HG02970 (cell line): ENCODE measurements at regions not wholly inside any gene's neighbourhood (a gene's known extent, or its start where the extent isn't known, plus 50 kb on each side); places are given as distances from the start of the nearest gene placed in this dataset.

Experiments
- ATAC-seq: cut with Tn5 transposase; IDR thresholded peaks from one replicate; pipeline ENCODE4 v1.9.1; 2021; ENCODE audit warnings: mild to moderate bottlenecking, moderate library complexity, moderate number of reproducible peaks; ENCODE audit not compliant: unreplicated experiment, low FRiP score

DNA sequence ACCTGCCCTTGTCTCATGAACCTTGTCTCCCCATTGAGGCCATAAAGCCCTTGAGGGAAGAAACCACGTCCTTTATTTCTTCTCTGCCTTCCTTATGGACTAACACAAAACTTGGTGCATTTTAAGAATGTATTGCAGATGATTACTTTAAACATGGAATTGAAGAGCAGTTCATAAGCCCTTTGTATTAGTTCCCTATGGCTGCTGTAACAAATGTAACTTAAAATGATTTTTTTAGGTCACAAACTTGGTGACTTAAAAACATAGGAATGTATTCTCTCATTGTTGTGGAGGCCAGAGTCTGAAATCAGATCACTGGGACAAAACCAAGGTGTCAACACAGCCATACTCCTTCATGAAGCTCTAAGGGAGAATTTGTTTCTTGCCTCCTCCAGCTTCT lies 185.5 kb downstream of the PHLDA1 start:
- no peak for ATAC-seq

DNA sequence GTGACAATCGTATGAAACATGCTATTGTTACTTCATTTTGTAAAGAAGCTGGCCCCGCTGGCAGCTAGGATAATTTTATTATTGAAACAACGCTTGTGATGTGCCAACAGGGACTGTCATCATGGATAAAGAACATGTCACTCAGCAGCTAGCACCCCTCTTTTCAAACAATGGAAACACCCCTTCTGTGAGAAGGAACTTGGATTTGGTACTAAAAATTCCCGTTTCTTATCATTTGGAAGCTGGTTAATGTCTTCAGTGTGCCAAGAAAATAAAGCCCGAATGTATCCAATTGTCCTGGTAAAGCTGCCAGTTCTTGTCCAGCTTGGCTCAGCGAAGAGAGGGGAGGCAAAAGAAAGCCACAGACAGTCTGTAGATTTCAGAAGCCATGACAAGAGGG lies 186.6 kb downstream of the PHLDA1 start:
- ATAC-seq, result no peak

DNA sequence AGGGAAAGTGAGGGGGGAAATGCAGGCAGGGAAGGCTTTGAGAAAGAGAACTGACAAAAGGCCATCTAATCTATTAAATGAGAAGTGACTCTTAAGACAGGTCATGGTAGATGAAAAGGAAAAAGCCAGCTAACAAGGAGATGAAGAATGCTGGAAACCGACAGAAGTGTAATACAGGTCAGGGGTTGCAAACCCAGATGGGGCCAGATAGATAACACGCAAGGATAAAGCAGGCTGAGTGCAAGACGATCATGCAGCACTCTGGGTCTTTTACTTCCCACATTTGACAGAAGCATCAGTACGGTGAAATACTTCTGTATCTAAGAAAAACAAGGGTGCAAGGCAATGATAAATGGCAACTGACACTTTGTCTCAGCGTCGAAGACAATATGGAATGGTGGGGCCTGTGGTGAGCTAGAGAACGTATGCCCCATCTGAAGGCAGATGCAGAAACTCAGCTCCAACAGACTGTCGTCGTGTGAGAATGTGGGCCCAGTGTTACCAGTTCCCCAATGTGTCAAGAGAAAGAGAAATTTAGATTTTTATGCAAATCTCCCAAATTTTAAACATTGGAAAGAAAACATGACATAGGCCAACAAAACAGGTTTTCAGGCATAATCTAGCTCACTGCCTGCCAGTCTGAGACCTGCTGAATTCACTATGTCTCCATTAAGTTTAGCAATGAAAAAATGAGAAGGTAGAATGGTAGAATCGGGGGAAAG lies 187.4 kb downstream of the PHLDA1 start:
- ATAC-seq, result no peak

DNA sequence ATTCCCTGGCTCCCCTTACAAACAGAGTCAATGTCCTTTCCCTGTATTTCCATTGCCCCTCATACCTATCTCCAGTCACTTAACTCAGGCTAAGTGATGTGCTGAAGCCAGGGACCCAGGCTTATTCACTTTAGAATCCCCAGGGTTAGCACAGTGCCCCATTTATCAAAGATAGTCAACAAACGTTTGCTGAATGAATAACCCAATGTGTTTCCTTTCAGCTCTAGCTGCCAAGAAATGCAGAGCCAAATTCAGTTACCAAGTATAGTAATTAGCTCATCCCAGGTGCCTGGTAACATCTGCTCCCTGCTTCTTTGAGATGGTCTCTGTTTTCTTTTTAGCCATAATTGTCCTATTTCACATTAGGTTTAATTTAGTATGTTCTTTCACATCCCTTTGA lies 189.5 kb downstream of the PHLDA1 start:
- no peak for ATAC-seq

DNA sequence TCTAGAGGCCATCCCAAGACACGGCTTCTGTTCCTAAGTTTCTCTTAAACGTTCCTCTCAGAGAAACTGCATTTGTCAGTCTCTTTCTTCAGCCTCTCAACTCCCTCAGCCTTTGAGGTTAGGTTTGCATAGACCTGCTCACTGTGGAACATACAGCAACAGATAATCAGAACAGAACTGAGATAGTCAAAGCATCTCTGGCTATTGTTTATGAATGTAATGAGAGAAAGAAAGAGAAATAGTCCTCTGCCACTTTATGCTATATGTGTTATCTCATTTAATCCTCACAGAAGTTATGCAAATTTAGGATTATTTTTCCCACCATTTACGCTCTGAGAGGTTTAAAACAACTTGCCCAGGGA lies 190.6 kb downstream of the PHLDA1 start:
- no peak for ATAC-seq

DNA sequence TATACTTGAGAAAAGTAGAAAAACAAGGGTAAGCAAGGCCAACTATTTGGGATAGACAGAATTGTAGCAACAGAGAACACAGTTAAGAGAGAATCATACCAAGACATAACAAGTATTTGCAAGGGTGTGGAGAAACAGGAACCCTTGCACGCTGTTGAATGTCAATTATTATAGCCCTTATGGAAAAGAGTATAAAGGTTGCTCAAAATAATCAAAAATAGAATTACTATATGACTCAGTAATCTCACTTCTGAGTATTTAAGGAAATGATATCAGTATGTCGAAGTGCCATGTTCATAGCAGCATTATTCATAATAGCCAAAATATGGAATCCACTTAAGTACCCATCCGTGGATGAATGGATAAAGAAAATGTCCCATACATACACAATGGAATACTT lies 193.3 kb downstream of the PHLDA1 start:
- no peak for ATAC-seq

DNA sequence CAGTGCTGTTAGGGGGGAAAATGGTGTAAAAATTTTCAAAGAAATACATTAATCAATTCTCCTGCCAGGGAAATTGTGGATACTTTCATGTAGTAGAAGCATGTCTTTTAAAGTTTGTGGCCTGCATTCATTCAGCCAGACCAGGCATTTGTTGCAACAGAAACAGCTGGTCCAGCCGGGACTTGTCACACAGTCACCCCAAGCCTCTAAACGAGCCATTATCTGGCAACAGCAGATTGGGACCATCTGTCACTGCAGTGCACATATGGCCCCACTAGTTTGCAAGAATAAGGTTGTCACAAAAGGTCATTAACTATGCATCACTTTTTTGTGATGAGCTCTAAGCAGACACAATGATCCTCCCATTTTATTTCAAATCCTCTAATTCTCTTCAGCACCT lies 193.9 kb downstream of the PHLDA1 start:
- no peak for ATAC-seq

DNA sequence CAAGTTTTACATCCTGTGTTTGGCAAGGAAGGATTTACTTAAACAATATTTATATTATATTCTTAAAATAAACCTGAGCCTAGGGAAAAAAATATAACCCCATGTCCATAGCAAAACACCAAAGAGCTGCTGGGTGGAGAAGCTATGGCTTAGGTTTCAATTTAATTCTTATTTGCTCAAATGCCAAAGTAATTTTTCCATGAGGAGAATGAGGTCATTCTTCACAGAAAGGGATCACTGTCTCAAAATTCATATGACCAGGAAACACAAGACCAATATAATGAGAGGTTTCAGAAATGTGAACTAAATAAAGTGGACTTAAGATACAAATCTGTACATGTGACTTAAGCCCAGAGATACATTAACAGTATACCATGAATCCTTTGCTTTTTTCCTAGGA lies 195.0 kb downstream of the PHLDA1 start:
- no peak for ATAC-seq

DNA sequence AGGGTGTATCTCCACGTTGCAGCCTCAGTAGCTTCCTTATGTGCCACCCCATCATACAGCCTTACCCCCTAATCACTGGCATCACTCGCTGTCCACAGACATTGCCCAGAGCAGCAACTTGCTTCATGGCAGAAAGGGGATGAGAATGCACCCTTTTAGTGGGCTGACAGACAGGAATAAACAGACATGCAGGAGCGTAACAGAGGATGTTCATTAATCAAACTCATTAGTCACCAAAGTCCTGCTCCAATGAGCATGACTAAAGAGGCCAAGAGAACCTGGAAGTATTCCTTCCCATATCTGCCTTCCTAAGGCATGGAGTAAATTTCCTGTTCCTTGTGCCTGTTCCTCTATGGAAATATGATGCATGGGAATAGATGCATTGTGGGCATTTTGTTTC lies 197.0 kb downstream of the PHLDA1 start:
- ATAC-seq, result no peak

DNA sequence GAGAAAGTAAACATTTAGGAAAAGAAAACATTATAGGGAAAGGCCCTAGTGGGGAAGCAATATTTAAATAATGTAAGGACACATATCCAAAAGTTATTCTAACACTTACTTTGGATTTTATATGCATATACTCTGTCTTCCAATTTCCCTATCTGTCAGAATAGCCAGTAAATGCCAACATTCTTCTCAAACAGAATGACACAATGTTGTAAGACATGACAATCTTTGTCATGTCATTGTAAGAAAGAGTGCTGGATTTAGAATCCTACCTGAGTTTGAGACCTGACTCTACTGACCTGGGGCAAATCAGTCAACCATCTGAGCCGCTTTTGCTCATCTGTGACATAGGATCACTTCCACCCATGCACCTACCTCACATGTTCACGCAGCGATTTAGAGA lies 198.3 kb downstream of the PHLDA1 start:
- no peak for ATAC-seq

DNA sequence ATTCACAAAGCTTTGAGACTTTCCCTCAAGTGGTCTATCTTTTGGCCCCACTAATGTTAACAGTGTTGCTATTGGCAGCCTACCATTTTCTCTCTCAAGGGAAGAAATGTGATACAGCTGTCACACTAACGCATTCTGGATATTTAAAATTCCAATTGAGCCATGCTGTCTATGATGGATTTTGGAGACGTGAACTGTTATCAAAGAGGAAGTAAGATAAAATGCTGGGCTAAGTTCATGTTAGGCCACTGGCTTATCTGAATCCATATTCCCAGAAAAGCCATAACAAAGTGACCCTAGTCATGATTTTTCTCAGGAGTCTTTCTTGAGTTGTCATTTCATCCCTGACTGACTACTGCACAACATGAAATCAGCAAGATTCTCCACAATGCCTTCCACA lies 200.2 kb downstream of the PHLDA1 start:
- no peak for ATAC-seq

DNA sequence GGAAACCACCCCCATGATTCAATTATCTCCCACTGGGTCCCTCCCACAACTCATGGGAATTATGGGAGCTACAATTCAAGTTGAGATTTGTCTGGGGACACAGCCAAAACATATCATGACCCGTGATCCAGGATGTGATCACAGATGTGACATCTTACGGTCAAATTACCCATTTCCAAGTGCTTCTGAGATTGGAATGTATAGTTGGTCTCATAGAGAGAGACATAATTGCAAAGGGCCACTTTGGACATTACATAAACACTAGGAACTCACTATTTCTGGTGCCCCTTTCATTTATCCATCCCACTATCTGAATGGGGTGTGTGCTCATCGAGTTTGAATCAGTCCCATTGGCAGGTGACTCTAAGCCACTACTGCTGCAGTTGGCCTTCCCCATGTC lies 204.5 kb downstream of the PHLDA1 start:
- no peak for ATAC-seq

DNA sequence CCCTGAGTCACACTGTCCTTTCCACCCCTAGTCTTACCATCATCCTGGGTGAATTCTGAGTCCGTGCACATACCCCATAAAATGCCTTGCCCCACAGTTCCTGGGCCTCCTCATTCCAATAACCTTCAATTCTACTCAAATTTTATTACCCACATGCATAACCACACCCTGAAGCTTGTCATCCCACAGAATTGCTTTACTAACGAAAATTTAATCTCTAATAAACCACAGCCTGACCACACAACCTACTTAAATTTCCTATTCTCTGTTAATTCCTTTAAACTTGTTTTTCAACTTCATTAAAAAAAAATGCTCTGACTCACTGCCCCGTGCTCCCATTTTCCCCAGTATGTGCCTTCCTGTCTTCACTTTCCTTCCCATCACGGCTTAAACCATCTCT lies 205.9 kb downstream of the PHLDA1 start:
- ATAC-seq, result no peak

DNA sequence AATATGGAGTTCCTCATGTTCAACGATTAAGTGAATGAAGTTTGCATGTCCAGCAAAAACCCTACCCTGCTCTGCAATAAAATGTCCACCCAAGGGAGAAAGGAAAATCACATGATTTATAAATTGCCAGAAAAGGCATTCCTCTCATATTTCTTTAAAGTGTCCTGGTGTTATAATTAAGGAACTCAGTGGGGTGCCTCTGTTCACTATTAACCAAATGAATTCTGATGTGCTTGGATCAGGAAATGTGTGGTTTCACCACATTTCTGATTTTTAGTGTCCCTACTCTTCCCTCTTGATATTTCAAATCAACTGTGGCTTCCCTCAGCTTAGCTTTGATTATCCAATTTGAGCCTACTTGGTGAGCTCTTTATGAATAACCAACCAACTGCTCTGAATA lies 208.1 kb downstream of the PHLDA1 start:
- no peak for ATAC-seq

DNA sequence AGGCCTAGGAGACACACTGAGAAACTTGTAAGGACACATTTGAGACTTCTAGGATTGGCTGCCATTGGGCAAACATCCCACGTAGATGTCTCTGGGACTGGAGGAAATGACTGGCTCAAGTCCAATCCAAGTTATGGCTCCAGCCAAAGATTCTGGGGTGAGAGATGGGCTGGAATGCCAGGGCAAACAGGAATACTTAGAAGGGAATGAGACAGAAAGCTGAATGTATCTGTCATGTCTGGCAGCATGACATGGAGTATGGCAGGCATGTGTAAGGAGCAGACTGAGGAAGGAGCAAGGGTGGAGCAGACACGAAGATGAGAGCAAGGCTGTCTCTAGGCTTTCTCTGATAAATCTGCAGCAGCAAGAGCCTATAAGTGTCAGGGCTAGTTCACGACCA lies 209.2 kb downstream of the PHLDA1 start:
- no peak for ATAC-seq

DNA sequence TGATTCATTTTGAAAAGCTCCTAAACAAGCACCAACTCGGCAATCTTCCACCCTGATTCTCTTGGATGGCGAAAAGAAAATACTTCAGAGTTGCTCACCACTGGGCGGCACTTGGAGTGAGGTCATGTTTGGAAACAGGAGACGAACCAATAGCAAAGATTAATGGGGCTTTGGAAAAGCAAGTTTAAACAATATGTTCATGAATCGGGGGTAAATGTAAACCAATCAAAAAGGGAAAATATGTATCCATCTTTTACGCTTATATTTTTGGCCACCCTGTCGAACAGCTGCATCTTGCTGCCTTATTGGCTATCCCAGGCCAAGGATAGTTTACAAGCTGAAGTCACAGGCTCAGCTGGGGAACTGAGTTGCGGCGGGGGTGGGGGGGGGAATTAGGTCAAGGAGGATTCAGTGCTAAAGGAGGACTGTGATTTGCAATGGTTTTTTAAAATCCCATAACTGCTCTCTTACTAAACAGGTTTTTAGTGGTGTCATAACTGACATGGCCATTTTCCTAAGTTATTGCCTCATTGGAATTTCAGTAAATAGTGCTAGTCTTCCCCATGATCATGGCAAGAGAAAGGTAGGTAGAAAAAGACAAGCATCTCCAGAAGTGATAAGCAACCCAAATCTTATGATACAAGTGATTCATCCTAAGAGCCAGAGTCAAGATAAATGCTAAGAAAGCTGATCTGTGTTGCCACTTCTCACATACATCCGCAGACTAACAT lies 210.6 kb downstream of the PHLDA1 start:
- no peak for ATAC-seq

DNA sequence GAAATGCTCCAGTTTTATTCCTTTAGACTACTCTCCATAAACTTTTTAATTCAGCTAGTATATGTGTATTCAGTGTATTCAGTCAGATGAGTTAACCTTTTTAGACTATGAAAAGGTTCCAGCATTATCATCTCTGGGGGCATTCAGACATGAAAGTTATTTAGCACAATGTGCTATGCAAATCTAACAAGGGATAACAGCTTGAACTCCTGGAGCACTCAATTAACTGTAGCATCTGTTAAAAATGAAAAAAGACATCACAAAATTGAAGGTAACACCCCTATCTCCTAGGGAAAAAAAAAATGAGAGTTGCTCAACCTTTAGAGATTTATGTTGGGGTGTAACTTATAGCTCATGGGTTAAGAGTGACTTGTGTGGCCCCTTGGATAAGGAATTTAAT lies 211.5 kb downstream of the PHLDA1 start:
- ATAC-seq, result no peak

DNA sequence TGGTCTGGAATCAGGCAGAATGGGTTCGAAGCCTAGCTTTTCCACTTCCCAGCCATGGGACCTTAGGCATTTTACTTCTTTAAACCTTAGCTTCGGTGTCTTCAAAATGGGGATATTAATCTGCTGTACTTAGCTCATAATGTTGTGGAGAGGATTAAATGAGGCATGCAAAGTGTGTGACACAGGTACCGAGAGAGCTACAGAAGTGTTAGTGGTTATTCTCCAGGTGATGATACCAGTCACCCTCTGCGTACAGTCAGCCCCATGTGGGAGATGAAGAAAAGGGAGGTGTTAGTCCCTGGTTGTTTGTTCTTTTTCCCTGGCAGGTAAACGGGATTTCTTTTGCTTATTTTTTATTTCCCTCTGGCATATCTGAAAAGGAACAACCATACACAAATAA lies 212.1 kb downstream of the PHLDA1 start:
- ATAC-seq, result no peak

DNA sequence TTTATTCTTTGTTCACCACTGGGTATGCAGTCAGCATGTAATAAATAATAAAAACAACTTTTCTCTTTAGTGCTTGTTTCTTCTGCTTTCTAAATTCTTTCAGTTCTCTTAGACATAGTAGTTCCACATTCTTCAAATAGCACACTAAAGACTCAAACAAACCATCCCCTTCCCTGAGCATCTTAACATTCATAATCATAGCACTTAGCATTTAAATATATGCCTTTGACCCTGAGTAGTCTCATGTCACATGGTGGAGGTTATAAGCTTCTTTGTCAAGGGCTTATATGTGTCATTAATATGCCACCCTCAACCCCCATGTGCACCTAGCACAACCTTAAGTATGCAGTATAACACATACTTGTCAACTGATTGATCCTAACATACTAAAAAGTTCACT lies 212.7 kb downstream of the PHLDA1 start:
- no peak for ATAC-seq

DNA sequence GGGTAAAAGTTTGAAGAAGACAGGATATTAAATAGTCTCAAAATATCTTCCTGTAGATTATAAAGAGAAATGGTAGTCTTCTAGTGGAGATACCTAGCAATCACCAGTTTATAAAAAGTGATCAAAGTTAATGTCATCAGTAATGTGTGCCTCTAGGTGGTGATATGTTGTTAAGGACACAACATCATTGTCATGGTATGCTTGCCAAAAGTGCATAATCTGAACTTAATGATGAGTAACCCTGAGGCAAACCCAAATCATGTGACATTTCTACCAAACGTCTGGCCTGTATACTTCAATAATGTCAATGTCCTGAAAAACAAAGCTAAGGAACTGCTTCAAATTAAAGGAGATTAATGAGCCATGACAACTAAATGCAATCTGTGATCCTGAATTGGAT lies 214.7 kb downstream of the PHLDA1 start:
- no peak for ATAC-seq

DNA sequence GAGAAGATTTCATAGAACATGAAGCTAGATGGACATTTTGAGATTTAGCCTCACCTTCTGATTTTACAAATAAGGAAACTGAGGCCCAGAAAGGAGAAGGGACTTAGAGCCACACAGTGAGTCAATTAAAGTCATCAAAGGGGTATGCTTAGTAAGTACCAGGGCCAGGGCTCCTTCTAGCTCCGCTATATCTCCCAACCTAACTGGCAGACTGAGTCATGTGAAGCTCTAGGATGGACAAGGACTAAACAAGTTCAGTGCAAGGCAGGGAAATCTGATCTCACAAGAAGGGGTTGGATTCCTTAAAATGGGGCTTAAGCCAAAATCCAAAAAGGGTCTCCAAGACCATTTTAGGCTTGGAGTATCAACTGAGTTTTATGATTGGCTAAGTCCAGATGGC lies 215.8 kb downstream of the PHLDA1 start:
- no peak for ATAC-seq
